RWPE2 (cell line): ENCODE measurements at regions not wholly inside any gene's neighbourhood (a gene's known extent, or its start where the extent isn't known, plus 50 kb on each side); places are given as distances from the start of the nearest gene placed in this dataset.
A peak's percentile ranks its signal among the peaks of the same experiment; 100 is the strongest.

Experiments
- ATAC-seq: fragments of 200-7000 bp; cut with Tn5 transposase; 3 replicates; pipeline ENCODE4 v1.9.1; 2021; ENCODE audit warnings: low read depth
- DNase-seq: peaks from one replicate; pipeline ENCODE4 v3.0.0-alpha.2; 2020; ENCODE audit warnings: low spot score
- H3K27ac ChIP-seq: fragments of 450-650 bp; 2 replicates; pipeline ENCODE4 v1.5.1; 2017; ENCODE audit warnings: mild to moderate bottlenecking; ENCODE audit not compliant: poor library complexity, severe bottlenecking
- H3K27me3 ChIP-seq: fragments of 250-450 bp; sonication (Bioruptor Pico); 2 replicates; pipeline ENCODE4 v1.5.1; 2021; ENCODE audit warnings: mild to moderate bottlenecking, moderate library complexity; ENCODE audit not compliant: insufficient read depth, poor library complexity, severe bottlenecking
- H3K36me3 ChIP-seq: fragments of 250-450 bp; sonication (Bioruptor Pico); 2 replicates; pipeline ENCODE4 v1.5.1; 2020; ENCODE audit warnings: low read depth, mild to moderate bottlenecking, moderate library complexity
- H3K4me1 ChIP-seq: fragments of 250-450 bp; sonication (Bioruptor Pico); 2 replicates; pipeline ENCODE4 v1.5.1; 2021; ENCODE audit warnings: mild to moderate bottlenecking, moderate library complexity; ENCODE audit not compliant: insufficient read depth, poor library complexity, severe bottlenecking
- H3K4me3 ChIP-seq: fragments of 250-450 bp; sonication (Bioruptor Pico); 2 replicates; pipeline ENCODE4 v1.5.1; 2021; ENCODE audit warnings: mild to moderate bottlenecking, moderate library complexity; ENCODE audit not compliant: severe bottlenecking
- H3K9me3 ChIP-seq: fragments of 250-450 bp; sonication (Bioruptor Pico); 2 replicates; pipeline ENCODE4 v1.5.1; 2021; ENCODE audit warnings: mild to moderate bottlenecking, moderate library complexity; ENCODE audit not compliant: severe bottlenecking
- TF ChIP-seq, protein P1 (sequence below): fragments of 450-650 bp; IDR thresholded peaks from one replicate; pipeline ENCODE4 v1.5.1; 2017; ENCODE audit warnings: mild to moderate bottlenecking, moderate library complexity; ENCODE audit not compliant: poor library complexity, severe bottlenecking

DNA sequence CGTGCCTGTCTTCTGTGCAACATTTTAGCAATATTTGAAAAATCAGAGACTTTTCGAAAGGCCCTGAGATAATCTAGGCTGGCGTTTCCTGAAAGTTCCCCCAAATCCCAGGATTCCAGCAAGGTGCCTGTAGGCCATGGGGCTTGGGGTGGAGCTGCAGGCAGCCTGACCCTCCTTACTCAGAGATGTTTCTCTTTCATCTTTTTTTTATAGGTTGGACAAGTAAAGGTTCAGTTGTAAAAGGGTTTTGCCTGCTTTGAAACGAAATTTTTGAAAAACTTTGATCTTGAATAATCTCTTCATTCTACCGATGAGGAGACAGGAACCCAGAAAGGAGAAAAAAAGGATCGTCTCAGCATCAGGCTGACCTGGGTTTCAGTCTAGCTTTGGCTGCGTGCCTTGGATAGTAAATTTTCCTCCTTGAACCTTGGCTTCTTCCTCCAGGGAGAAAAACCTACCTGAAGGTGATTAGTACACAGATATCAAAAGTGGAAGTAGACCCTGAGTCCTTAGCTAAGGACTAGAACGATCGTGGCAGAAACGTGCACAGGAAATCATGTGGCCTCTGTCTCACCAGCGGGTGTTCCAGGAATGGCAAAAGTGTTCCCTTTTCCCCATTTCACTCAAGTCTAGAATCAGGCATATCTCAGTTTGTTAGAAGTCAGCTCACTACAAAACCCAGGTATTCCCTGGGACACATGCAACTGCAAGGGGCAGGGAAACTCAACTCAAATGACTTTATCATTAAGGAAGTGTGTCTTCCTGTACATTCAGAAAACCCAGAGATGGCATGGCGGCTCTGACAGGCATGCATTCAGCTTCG lies 128.2 kb upstream of the PTPN1 start:
- Histone ChIP-seq H3K9me3 (no peaks in the 10 kb centered on the region), H3K27me3 (no peaks in the 10 kb centered on the region), H3K4me1 (peaks cover 27% of the 10 kb centered on the region), H3K27ac (peak overlapping the region; percentile 7), H3K36me3 (no peaks in the 10 kb centered on the region), H3K4me3 (no peak overlapping the region)
- ATAC-seq (no peak), DNase-seq (no peak)
- TF ChIP-seq, protein P1, sequence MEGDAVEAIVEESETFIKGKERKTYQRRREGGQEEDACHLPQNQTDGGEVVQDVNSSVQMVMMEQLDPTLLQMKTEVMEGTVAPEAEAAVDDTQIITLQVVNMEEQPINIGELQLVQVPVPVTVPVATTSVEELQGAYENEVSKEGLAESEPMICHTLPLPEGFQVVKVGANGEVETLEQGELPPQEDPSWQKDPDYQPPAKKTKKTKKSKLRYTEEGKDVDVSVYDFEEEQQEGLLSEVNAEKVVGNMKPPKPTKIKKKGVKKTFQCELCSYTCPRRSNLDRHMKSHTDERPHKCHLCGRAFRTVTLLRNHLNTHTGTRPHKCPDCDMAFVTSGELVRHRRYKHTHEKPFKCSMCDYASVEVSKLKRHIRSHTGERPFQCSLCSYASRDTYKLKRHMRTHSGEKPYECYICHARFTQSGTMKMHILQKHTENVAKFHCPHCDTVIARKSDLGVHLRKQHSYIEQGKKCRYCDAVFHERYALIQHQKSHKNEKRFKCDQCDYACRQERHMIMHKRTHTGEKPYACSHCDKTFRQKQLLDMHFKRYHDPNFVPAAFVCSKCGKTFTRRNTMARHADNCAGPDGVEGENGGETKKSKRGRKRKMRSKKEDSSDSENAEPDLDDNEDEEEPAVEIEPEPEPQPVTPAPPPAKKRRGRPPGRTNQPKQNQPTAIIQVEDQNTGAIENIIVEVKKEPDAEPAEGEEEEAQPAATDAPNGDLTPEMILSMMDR: no peak

- peak; percentile 76 for DNase-seq
- no peaks in the 10 kb centered on the region for H3K36me3 ChIP-seq
- TF ChIP-seq, protein P1: no peak
- ATAC-seq: no peak
- no peak overlapping the region for H3K27ac ChIP-seq
- no peaks in the 10 kb centered on the region for H3K9me3 ChIP-seq
- no peaks in the 10 kb centered on the region for H3K27me3 ChIP-seq
- H3K4me1 ChIP-seq: peaks cover 8% of the 10 kb centered on the region
- no peak overlapping the region for H3K4me3 ChIP-seq
Measured at GRCh38 chr20:50385733-50386640, 124.2 kb upstream of the PTPN1 start.

GRCh38 chr20:50386641-50386960 lies 123.6 kb upstream of the PTPN1 start:
- no peaks in the 10 kb centered on the region for H3K36me3 ChIP-seq
- H3K9me3 ChIP-seq: no peaks in the 10 kb centered on the region
- no peak overlapping the region for H3K4me3 ChIP-seq
- no peak for ATAC-seq
- H3K4me1 ChIP-seq: peaks cover 8% of the 10 kb centered on the region
- no peak overlapping the region for H3K27ac ChIP-seq
- no peaks in the 10 kb centered on the region for H3K27me3 ChIP-seq
- TF ChIP-seq, protein P1: no peak
- no peak for DNase-seq

DNA sequence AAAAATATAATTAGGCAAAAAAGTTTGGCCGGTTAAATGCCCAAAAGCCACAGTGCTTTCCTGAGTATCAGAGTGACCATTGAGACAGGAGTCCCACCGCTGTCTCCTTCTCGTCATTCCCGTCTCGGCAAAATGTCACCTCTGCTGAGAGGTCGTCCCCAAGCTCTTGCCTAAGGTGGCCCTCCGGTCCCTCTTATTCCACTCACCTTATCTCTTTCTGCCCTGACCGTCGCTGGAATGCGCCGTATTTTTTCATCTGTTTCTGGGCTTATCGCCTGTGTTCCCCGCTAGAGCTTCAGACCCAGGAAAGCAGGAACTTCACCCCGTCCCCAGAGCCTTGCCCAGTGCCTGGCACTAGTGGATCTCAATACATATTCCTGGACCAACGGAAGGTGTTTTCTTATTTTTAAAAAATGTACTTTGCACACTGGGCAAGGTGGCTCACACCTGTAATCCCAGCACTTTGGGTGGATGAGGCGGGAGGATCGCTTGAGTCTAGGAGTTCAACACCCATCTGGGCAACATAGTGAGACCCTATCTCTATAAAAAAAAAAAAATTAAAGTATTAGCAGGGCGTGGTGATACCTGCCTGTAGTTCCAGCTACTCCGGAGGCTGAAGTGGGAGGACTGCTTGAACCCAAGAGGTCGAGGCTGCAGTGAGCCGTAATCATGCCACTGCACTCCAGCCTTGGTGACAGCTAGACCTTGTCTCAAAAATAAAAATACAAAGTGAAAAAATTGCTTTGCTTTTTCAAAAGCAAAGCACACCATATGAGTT lies 122.8 kb upstream of the PTPN1 start:
- DNase-seq: no peak
- no peak for ATAC-seq
- Histone ChIP-seq H3K4me1 (no peaks in the 10 kb centered on the region), H3K4me3 (no peak overlapping the region), H3K27ac (no peak overlapping the region), H3K9me3 (no peaks in the 10 kb centered on the region), H3K36me3 (no peaks in the 10 kb centered on the region), H3K27me3 (no peaks in the 10 kb centered on the region)
- TF ChIP-seq, protein P1: no peak
